HEK293 (cell line): ENCODE measurements at regions not wholly inside any gene's neighbourhood (a gene's known extent, or its start where the extent isn't known, plus 50 kb on each side); places are given as distances from the start of the nearest gene placed in this dataset.

Experiments used
- CTCF ChIA-PET: fragments of 350-600 bp; formaldehyde crosslinking; extraction: SDS; loops from one replicate; lab custom pipeline; 2021; ENCODE audit warnings: antibody characterized with exemption; lab: Yijun Ruan, JAX
- POLR2A ChIA-PET: fragments of 300-600 bp; formaldehyde crosslinking; extraction: SDS; loops from one replicate; lab custom pipeline; 2020; ENCODE audit warnings: antibody characterized with exemption, inconsistent platforms; lab: Yijun Ruan, JAX
- H3K27ac ChIP-seq: fragments of 200-500 bp; sonication (Bioruptor generic); 2 replicates; pipeline ENCODE4 v1.5.1; 2014; ENCODE audit warnings: low read depth, low read length, control low read depth, inconsistent platforms; ENCODE audit errors: extremely low read depth
- H3K36me3 ChIP-seq, 2 experiments: fragments of 200-500 bp in 1 of 2; sonication (Bioruptor generic) in 1 of 2; 1 replicate in 1 of 2; 2 replicates in 1 of 2; pipeline ENCODE4 v1.5.1; 2014 to 2017; ENCODE audit warnings: inconsistent platforms in 2 of 2, low read length in 2 of 2; ENCODE audit not compliant: control insufficient read depth in 2 of 2, insufficient read depth in 1 of 2
- H3K4me1 ChIP-seq: fragments of 200-500 bp; sonication (Bioruptor generic); 2 replicates; pipeline ENCODE4 v1.5.1; 2014; ENCODE audit warnings: mild to moderate bottlenecking, low read length, inconsistent platforms; ENCODE audit not compliant: control insufficient read depth, insufficient read depth
- H3K4me3 ChIP-seq: 2 replicates; pipeline ENCODE4 v1.5.1; 2011; ENCODE audit warnings: low read depth, mild to moderate bottlenecking, control low read depth, low read length, moderate library complexity
- H3K9me3 ChIP-seq: fragments of 200-500 bp; sonication (Bioruptor generic); 2 replicates; pipeline ENCODE4 v1.5.1; 2014; ENCODE audit warnings: low read depth, low read length, inconsistent platforms; ENCODE audit not compliant: control insufficient read depth, insufficient read depth
- BCL11A ChIP-seq: fragments of 450-650 bp; formaldehyde crosslinking; IDR thresholded peaks from 2 replicates; pipeline ENCODE4 v1.5.1; 2016; ENCODE audit warnings: low read depth, missing biosample characterization, missing genetic modification characterization
- FEZF1 ChIP-seq: fragments of 450-650 bp; formaldehyde crosslinking; IDR thresholded peaks from 2 replicates; pipeline ENCODE4 v1.5.1; 2016; ENCODE audit warnings: missing biosample characterization, missing genetic modification characterization
- IKZF3 ChIP-seq: fragments of 450-650 bp; IDR thresholded peaks from 2 replicates; pipeline ENCODE4 v1.5.0; 2018; ENCODE audit warnings: missing biosample characterization, mild to moderate bottlenecking, missing genetic modification characterization, moderate library complexity
- PRDM1 ChIP-seq: fragments of 450-650 bp; formaldehyde crosslinking; IDR thresholded peaks from 2 replicates; pipeline ENCODE4; 2016; ENCODE audit warnings: missing biosample characterization, missing genetic modification characterization
- RBAK ChIP-seq: fragments of 450-650 bp; formaldehyde crosslinking; IDR thresholded peaks from 2 replicates; pipeline ENCODE4 v1.5.1; 2016; ENCODE audit warnings: missing biosample characterization, missing genetic modification characterization
- TRIM28 ChIP-seq: IDR thresholded peaks from 2 replicates; pipeline ENCODE4 v1.6.1; 2011; ENCODE audit warnings: low read length, control low read depth, borderline replicate concordance
- YY2 ChIP-seq: fragments of 450-650 bp; formaldehyde crosslinking; IDR thresholded peaks from 2 replicates; pipeline ENCODE4 v1.5.1; 2016; ENCODE audit warnings: missing biosample characterization, missing genetic modification characterization
- ZBTB17 ChIP-seq: fragments of 450-650 bp; formaldehyde crosslinking; IDR thresholded peaks from 2 replicates; pipeline ENCODE4 v1.5.1; 2016; ENCODE audit warnings: missing biosample characterization, missing genetic modification characterization
- ZBTB8A ChIP-seq: fragments of 450-650 bp; formaldehyde crosslinking; IDR thresholded peaks from 2 replicates; pipeline ENCODE4 v1.5.1; 2016; ENCODE audit warnings: missing biosample characterization, missing genetic modification characterization
- ZFP3 ChIP-seq: fragments of 450-650 bp; formaldehyde crosslinking; IDR thresholded peaks from 2 replicates; pipeline ENCODE4 v1.5.1; 2016; ENCODE audit warnings: low read depth, missing biosample characterization, missing genetic modification characterization
- ZFP69B ChIP-seq: fragments of 450-650 bp; formaldehyde crosslinking; IDR thresholded peaks from 2 replicates; pipeline ENCODE4 v1.5.1; 2016; ENCODE audit warnings: missing biosample characterization, missing genetic modification characterization
- ZIC2 ChIP-seq: fragments of 450-650 bp; formaldehyde crosslinking; IDR thresholded peaks from 2 replicates; pipeline ENCODE4 v1.5.1; 2016; ENCODE audit warnings: missing biosample characterization, missing genetic modification characterization
- ZNF10 ChIP-seq: fragments of 450-650 bp; formaldehyde crosslinking; IDR thresholded peaks from 2 replicates; pipeline ENCODE4 v1.5.1; 2017; ENCODE audit warnings: missing biosample characterization, missing genetic modification characterization
- ZNF112 ChIP-seq: fragments of 450-650 bp; formaldehyde crosslinking; IDR thresholded peaks from 2 replicates; pipeline ENCODE4 v1.5.0; 2017; ENCODE audit warnings: missing biosample characterization, missing genetic modification characterization
- ZNF248 ChIP-seq: fragments of 450-650 bp; formaldehyde crosslinking; IDR thresholded peaks from 2 replicates; pipeline ENCODE4 v1.5.1; 2017; ENCODE audit warnings: missing biosample characterization, missing genetic modification characterization
- ZNF302 ChIP-seq: fragments of 450-650 bp; formaldehyde crosslinking; IDR thresholded peaks from 2 replicates; pipeline ENCODE4 v1.5.1; 2016; ENCODE audit warnings: missing biosample characterization, missing genetic modification characterization, low read depth
- ZNF341 ChIP-seq: fragments of 450-650 bp; formaldehyde crosslinking; IDR thresholded peaks from 2 replicates; pipeline ENCODE4; 2016; ENCODE audit warnings: low read depth, missing biosample characterization, missing genetic modification characterization
- ZNF354C ChIP-seq: fragments of 450-650 bp; formaldehyde crosslinking; IDR thresholded peaks from 2 replicates; pipeline ENCODE4 v1.5.1; 2016; ENCODE audit warnings: missing biosample characterization, missing genetic modification characterization, low read depth, borderline replicate concordance
- ZNF768 ChIP-seq: fragments of 450-650 bp; formaldehyde crosslinking; IDR thresholded peaks from 2 replicates; pipeline ENCODE4 v1.5.1; 2018; ENCODE audit warnings: missing biosample characterization, mild to moderate bottlenecking, missing genetic modification characterization
- TF ChIP-seq, protein P1 (sequence below): fragments of 450-650 bp; formaldehyde crosslinking; IDR thresholded peaks from 2 replicates; pipeline ENCODE4 v1.5.1; 2016; ENCODE audit warnings: missing biosample characterization, missing genetic modification characterization
- TF ChIP-seq, protein P2 (sequence below): fragments of 450-650 bp; formaldehyde crosslinking; IDR thresholded peaks from 2 replicates; pipeline ENCODE4 v1.5.1; 2016; ENCODE audit warnings: missing biosample characterization, missing genetic modification characterization
- TF ChIP-seq, protein P3 (sequence below): fragments of 450-650 bp; formaldehyde crosslinking; conservative IDR thresholded peaks from 2 replicates; pipeline ENCODE4 v1.5.1; 2016; ENCODE audit warnings: low read depth, missing biosample characterization, missing genetic modification characterization

DNA sequence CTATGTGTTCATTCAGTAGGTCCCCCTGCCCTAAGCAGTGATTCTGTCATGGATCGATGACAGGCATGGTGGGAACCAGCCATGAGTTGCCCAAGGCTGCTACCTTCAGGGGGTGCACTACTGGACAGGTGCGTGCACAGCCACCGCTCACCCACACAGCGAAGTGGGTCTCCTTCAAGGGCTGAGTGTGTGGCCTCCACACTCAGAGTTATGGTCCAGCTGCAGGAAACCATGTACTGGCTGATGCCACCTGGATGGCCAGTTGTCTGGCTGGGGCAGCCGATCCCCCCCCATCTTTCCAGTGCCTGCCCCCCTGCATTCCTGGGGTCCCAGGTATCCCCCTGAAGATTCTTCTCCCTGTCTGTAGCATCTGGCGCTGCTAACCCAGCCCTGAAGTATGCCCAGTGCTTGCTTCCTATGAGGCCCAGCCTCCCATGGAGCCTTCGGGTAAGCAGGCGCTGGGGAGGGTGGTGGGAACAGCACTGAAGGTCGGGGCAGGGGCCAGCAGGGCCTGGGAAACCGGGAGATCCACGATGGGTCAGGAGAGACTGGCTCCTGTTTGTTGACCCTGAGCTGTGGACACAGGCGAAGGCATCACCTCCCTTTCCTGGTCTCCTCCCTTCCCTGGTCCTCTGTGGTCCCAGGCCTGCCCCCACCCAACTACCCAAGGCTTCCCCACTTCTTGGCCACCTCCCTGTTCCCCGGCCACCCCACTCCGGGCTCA lies 106.0 kb downstream of the VEGFA start (continued):
- TF ChIP-seq ZFP69B (tag by site-specific recombination) (no peak), RBAK (no peak), ZBTB17 (no peak), ZNF341 (tag by site-specific recombination) (peak; percentile 59), YY2 (tag by site-specific recombination) (no peak)
- TF ChIP-seq, protein P1, sequence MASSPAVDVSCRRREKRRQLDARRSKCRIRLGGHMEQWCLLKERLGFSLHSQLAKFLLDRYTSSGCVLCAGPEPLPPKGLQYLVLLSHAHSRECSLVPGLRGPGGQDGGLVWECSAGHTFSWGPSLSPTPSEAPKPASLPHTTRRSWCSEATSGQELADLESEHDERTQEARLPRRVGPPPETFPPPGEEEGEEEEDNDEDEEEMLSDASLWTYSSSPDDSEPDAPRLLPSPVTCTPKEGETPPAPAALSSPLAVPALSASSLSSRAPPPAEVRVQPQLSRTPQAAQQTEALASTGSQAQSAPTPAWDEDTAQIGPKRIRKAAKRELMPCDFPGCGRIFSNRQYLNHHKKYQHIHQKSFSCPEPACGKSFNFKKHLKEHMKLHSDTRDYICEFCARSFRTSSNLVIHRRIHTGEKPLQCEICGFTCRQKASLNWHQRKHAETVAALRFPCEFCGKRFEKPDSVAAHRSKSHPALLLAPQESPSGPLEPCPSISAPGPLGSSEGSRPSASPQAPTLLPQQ, result no peak

DNA sequence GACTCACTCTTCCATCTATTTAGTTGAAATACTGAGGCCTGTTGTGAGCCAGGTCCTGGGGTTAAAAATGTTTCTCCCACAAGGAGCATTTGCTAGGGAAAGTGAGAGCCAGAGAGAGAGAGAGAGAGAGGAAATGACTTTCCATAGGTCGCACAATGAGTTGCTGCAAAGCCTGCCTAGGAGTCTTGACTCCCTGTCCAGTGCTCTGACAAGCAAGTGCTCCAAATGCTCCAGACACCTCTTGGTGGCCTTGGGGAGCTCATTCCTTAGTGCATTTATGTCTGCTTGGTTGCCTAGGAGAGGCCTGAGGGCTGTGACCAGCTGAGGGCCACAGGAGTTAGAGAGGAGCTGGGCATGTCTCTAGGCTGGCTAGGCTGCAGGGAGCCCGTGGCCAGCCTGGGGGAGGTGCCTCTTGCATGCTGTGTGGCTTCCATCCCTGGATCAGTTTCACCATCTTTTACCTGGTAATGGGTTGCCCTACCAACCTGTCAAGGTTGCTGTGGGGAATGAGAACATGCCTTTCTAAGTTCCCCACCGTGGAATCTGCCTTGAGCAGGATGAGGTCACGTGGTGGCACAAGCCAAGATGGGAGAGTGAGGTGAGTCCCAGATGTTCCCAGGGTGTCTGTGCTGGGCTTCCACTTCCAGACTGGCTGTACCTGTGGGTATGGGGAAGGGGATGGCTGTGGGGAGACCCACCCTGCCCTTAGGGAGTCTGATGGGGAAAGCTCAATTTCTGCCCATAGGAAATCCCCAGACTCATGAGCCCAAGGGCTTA lies 105.0 kb downstream of the VEGFA start:
- CTCF ChIA-PET, result interaction anchor here (0.6 kb wide), 3 partner anchors 13 to 64 kb away, joined by 3 to 4 read pairs (median 4); no protein-coding TSS in a partner anchor
- POLR2A ChIA-PET, result no interaction called here

DNA sequence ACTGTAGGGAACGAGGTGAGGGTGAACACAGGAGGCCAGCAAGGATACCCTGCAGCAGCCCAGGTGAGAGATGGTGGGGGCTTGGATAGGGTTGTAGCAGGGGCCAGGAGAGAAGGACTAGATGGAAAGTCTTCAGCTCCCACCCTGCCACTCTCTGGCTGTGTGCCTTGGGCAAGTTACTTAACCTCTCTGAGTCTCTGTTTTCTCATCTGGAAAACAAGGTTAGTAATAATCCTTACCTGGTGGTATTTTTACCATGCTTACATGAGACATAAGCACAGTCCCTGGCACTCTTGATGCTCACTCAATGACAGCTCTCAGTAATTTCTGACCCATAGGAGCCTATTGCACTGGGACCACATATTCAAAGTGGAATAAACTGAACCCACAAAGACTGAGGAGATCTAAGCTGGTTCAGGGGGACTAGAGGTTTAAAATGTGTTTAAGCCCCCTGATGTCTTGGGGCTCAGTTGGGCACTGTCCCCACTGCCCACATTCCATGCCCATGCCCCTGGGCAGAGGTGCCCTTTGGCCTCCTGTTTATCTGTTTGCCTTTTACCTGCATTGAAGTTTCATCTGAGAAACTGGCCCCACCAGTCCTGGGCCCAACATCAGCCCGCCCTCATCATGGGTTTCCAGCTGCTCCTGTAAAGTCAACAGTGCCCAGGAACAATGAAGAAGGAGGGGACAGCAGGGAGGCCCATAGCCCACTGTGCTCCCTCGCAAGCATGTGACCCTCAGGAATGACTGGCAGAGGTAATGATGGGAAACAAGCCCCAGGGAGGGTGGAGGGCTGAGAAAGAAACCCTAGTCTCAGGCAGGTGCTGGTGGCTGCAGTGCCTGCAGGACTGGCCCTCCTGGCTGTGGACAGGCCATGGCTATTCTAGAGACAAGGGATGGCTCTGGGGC lies 104.0 kb downstream of the VEGFA start:
- no peaks in the 10 kb centered on the region for H3K9me3 ChIP-seq
- no peak for TF ChIP-seq ZNF354C (tag by site-specific recombination)
- TF ChIP-seq, protein P2, sequence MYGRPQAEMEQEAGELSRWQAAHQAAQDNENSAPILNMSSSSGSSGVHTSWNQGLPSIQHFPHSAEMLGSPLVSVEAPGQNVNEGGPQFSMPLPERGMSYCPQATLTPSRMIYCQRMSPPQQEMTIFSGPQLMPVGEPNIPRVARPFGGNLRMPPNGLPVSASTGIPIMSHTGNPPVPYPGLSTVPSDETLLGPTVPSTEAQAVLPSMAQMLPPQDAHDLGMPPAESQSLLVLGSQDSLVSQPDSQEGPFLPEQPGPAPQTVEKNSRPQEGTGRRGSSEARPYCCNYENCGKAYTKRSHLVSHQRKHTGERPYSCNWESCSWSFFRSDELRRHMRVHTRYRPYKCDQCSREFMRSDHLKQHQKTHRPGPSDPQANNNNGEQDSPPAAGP (tag by site-specific recombination), result 0 out of 2 replicates have a peak, but pooled peaks have one; percentile 45
- no peak for TF ChIP-seq IKZF3
- peak; percentile 64; the same call in 1 of the 2 replicates for TF ChIP-seq ZNF768 (tag by site-specific recombination)
- TF ChIP-seq FEZF1 (tag by site-specific recombination), result no peak
- TF ChIP-seq ZNF302 (tag by site-specific recombination), result no peak
- TF ChIP-seq ZNF248 (tag by site-specific recombination), result no peak
- peak; percentile 97 for TF ChIP-seq ZIC2 (tag by site-specific recombination)
- TF ChIP-seq, protein P3, sequence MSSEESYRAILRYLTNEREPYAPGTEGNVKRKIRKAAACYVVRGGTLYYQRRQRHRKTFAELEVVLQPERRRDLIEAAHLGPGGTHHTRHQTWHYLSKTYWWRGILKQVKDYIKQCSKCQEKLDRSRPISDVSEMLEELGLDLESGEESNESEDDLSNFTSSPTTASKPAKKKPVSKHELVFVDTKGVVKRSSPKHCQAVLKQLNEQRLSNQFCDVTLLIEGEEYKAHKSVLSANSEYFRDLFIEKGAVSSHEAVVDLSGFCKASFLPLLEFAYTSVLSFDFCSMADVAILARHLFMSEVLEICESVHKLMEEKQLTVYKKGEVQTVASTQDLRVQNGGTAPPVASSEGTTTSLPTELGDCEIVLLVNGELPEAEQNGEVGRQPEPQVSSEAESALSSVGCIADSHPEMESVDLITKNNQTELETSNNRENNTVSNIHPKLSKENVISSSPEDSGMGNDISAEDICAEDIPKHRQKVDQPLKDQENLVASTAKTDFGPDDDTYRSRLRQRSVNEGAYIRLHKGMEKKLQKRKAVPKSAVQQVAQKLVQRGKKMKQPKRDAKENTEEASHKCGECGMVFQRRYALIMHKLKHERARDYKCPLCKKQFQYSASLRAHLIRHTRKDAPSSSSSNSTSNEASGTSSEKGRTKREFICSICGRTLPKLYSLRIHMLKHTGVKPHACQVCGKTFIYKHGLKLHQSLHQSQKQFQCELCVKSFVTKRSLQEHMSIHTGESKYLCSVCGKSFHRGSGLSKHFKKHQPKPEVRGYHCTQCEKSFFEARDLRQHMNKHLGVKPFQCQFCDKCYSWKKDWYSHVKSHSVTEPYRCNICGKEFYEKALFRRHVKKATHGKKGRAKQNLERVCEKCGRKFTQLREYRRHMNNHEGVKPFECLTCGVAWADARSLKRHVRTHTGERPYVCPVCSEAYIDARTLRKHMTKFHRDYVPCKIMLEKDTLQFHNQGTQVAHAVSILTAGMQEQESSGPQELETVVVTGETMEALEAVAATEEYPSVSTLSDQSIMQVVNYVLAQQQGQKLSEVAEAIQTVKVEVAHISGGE, result no peak
- no peak for TF ChIP-seq ZNF10 (tag by site-specific recombination)
- no peak for TF ChIP-seq TRIM28
- TF ChIP-seq, all 188 proteins: peak for 3
- H3K4me1 ChIP-seq, result no peaks in the 10 kb centered on the region
- ChIA-PET POLR2A (no interaction called here), CTCF (interaction anchor here (0.6 to 1.2 kb wide), 2 partner anchors 65 to 205 kb away, joined by 3 to 4 read pairs; no protein-coding TSS in a partner anchor)
- H3K4me3 ChIP-seq, result no peak overlapping the region
- H3K36me3 ChIP-seq, result no peaks in the 10 kb centered on the region
- no peak overlapping the region for H3K27ac ChIP-seq

More for the DNA sequence above, 105.0 kb downstream of the VEGFA start:
- no peaks in the 10 kb centered on the region for H3K36me3 ChIP-seq
- TF ChIP-seq BCL11A (tag by site-specific recombination) (no peak), PRDM1 (tag by site-specific recombination) (peak; percentile 30; the same call in 1 of the 2 replicates), ZFP3 (tag by site-specific recombination) (peak; percentile 28; the same call in 1 of the 2 replicates), ZBTB8A (no peak), ZNF112 (tag by site-specific recombination) (no peak)
- TF ChIP-seq, all 188 proteins: peak for 2
- Histone ChIP-seq H3K4me1 (no peaks in the 10 kb centered on the region), H3K27ac (no peak overlapping the region), H3K4me3 (no peak overlapping the region), H3K9me3 (no peaks in the 10 kb centered on the region)
